HG02943 (cell line): ENCODE measurements at regions not wholly inside any gene's neighbourhood (a gene's known extent, or its start where the extent isn't known, plus 50 kb on each side); places are given as distances from the start of the nearest gene placed in this dataset.

Experiments used
- ATAC-seq: cut with Tn5 transposase; IDR thresholded peaks from one replicate; pipeline ENCODE4 v1.9.1; 2021; ENCODE audit warnings: mild to moderate bottlenecking, low read depth, moderate library complexity; ENCODE audit not compliant: unreplicated experiment

GRCh38 chr3:14332392-14332791 is 70.0 kb upstream of the SLC6A6 start:
- no peak for ATAC-seq

- no peak for ATAC-seq
These were observed 69.2 kb upstream of the SLC6A6 start for GRCh38 chr3:14333215-14333614.

- ATAC-seq = no peak
These were observed 68.8 kb upstream of the SLC6A6 start for GRCh38 chr3:14333621-14334020.

- ATAC-seq = no peak
These were observed 68.3 kb upstream of the SLC6A6 start for GRCh38 chr3:14334136-14334535.

- no peak for ATAC-seq
These were observed 67.5 kb upstream of the SLC6A6 start for GRCh38 chr3:14334936-14335335.

- no peak for ATAC-seq
These were observed 66.3 kb upstream of the SLC6A6 start for GRCh38 chr3:14335774-14336748.

GRCh38 chr3:14336749-14337598 is 65.4 kb upstream of the SLC6A6 start:
- ATAC-seq = no peak

GRCh38 chr3:14337828-14338227 is 64.6 kb upstream of the SLC6A6 start:
- ATAC-seq = no peak

GRCh38 chr3:14338242-14338641 is 64.2 kb upstream of the SLC6A6 start:
- no peak for ATAC-seq

- no peak for ATAC-seq
These were observed 63.4 kb upstream of the SLC6A6 start for GRCh38 chr3:14338898-14339458.

GRCh38 chr3:14340960-14341708 is 61.3 kb upstream of the SLC6A6 start:
- ATAC-seq = no peak

- no peak for ATAC-seq
These were observed 58.9 kb upstream of the SLC6A6 start for GRCh38 chr3:14343338-14344112.

GRCh38 chr3:14344351-14344750 is 58.1 kb upstream of the SLC6A6 start:
- no peak for ATAC-seq

GRCh38 chr3:14345496-14346150 is 56.8 kb upstream of the SLC6A6 start:
- no peak for ATAC-seq

GRCh38 chr3:14346191-14346590 is 56.2 kb upstream of the SLC6A6 start:
- ATAC-seq = no peak

- no peak for ATAC-seq
These were observed 55.8 kb upstream of the SLC6A6 start for GRCh38 chr3:14346642-14347041.

GRCh38 chr3:14347110-14347509 is 55.3 kb upstream of the SLC6A6 start:
- no peak for ATAC-seq

GRCh38 chr3:14351617-14352001 is 50.8 kb upstream of the SLC6A6 start:
- no peak for ATAC-seq

GRCh38 chr3:14352002-14352627 is 50.3 kb upstream of the SLC6A6 start:
- ATAC-seq = no peak
